OCI-LY7 (cell line): ENCODE measurements at regions not wholly inside any gene's neighbourhood (a gene's known extent, or its start where the extent isn't known, plus 50 kb on each side); places are given as distances from the start of the nearest gene placed in this dataset.

ENCODE experiments used
- BruUV-seq: library from RNA; stranded (reverse); fragments of 400-500 nt; replicated peaks from 2 replicates; lab custom pipeline; 2021; lab: Mats Ljungman, UMichigan
- CTCF ChIA-PET: fragments of 300-600 bp; sonication (Branson Sonifier 250); formaldehyde crosslinking; loops from one replicate; lab custom pipeline; 2022; ENCODE audit warnings: antibody characterized with exemption; ENCODE audit not compliant: unreplicated experiment; lab: Charles Lee
- POLR2A ChIA-PET: fragments of 300-600 bp; sonication (Branson Sonifier 250); formaldehyde crosslinking; loops from one replicate; lab custom pipeline; 2022; ENCODE audit warnings: antibody characterized with exemption; lab: Charles Lee
- DNase-seq: peaks from one replicate; pipeline ENCODE4 v3.0.0-alpha.2; 2015; ENCODE audit warnings: low spot score
- H2AFZ ChIP-seq: fragments of 200-600 bp; sonication (generic), shearing (Covaris generic); 2 replicates; pipeline ENCODE4 v1.6.1; 2014; ENCODE audit warnings: mild to moderate bottlenecking, antibody characterized with exemption, low read length, moderate library complexity
- H3K27ac ChIP-seq: fragments of 200-600 bp; sonication (generic); 2 replicates; pipeline ENCODE4 v1.5.1; 2014; ENCODE audit warnings: mixed run types, low read depth, mild to moderate bottlenecking, moderate library complexity, low read length, inconsistent platforms; ENCODE audit not compliant: poor library complexity, severe bottlenecking
- H3K36me3 ChIP-seq: fragments of 200-600 bp; sonication (generic); 2 replicates; pipeline ENCODE4 v1.6.1; 2014; ENCODE audit warnings: mild to moderate bottlenecking, antibody characterized with exemption, low read length, moderate library complexity, mixed read lengths; ENCODE audit not compliant: insufficient read depth
- H3K4me1 ChIP-seq: fragments of 200-600 bp; sonication (generic); 2 replicates; pipeline ENCODE4 v1.5.1; 2014; ENCODE audit warnings: mild to moderate bottlenecking, low read length; ENCODE audit not compliant: insufficient read depth, poor library complexity, severe bottlenecking
- H3K4me2 ChIP-seq: fragments of 200-600 bp; sonication (generic); 2 replicates; pipeline ENCODE4 v1.6.1; 2014; ENCODE audit warnings: mild to moderate bottlenecking, low read length
- H3K4me3 ChIP-seq: fragments of 200-600 bp; sonication (generic); 2 replicates; pipeline ENCODE4 v1.5.1; 2014; ENCODE audit warnings: mild to moderate bottlenecking, low read depth, low read length; ENCODE audit not compliant: poor library complexity, severe bottlenecking
- H3K79me2 ChIP-seq: fragments of 200-600 bp; sonication (generic); 2 replicates; pipeline ENCODE4 v1.6.1; 2016; ENCODE audit warnings: low read depth, mild to moderate bottlenecking, low read length, moderate library complexity, mixed read lengths; ENCODE audit not compliant: insufficient read depth
- H3K9me2 ChIP-seq: fragments of 200-600 bp; sonication (generic); 2 replicates; pipeline ENCODE4 v1.6.1; 2016; ENCODE audit warnings: mild to moderate bottlenecking, low read length, mixed read lengths; ENCODE audit not compliant: insufficient read depth
- H3K9me3 ChIP-seq: fragments of 200-600 bp; sonication (generic); 2 replicates; pipeline ENCODE4 v1.6.1; 2014; ENCODE audit warnings: mild to moderate bottlenecking, mixed run types, low read length, mixed read lengths
- H4K20me1 ChIP-seq: fragments of 200-600 bp; sonication (generic); 2 replicates; pipeline ENCODE4 v1.6.1; 2014; ENCODE audit warnings: mild to moderate bottlenecking, antibody characterized with exemption, low read length, moderate library complexity, mixed read lengths; ENCODE audit not compliant: insufficient read depth
- CTCF ChIP-seq: fragments of 200-600 bp; sonication (generic); conservative IDR thresholded peaks from 2 replicates; pipeline ENCODE4 v1.5.1; 2014; ENCODE audit warnings: mild to moderate bottlenecking, antibody characterized with exemption, low read length, moderate library complexity, mixed read lengths
- EZH2phosphoT487 ChIP-seq: fragments of 200-600 bp; sonication (generic); IDR thresholded peaks from 2 replicates; pipeline ENCODE4 v1.6.1; 2018; ENCODE audit warnings: low read depth, borderline replicate concordance, mild to moderate bottlenecking, mixed run types, antibody characterized with exemption, low read length, moderate library complexity, mixed read lengths
- intact Hi-C: fragments of 100-400 bp; cut with micrococcal nuclease; formaldehyde crosslinking; loops from one replicate; pipeline ENCODE4 v1.10.0; 2022; ENCODE audit not compliant: unreplicated experiment

GRCh38 chr3:83230376-83230775 lies 1468.9 kb upstream of the GBE1 start:
- no peak overlapping the region for H3K4me3 ChIP-seq
- no TSS peak for BruUV-seq
- peaks cover 4% of the 10 kb centered on the region; the same call in 1 of the 2 replicates for H3K9me2 ChIP-seq
- ChIA-PET POLR2A (no interaction called here), CTCF (no interaction called here)
- no peak for DNase-seq
- H3K4me1 ChIP-seq, result peaks cover 5% of the 10 kb centered on the region
- no peaks in the 10 kb centered on the region for H3K79me2 ChIP-seq
- TF ChIP-seq EZH2phosphoT487 (no peak), CTCF (no peak)
- peak overlapping the region; percentile 99; the same call in 1 of the 2 replicates for H2AFZ ChIP-seq
- intact Hi-C loops, result no loop called here
- no peak overlapping the region for H3K27ac ChIP-seq
- H3K9me3 ChIP-seq, result 0 out of 2 replicates have a peak, but pooled peaks cover 4% of the 10 kb centered on the region
- H4K20me1 ChIP-seq, result no peaks in the 10 kb centered on the region
- H3K4me2 ChIP-seq, result peak overlapping the region; percentile 46; the same call in 1 of the 2 replicates
- H3K36me3 ChIP-seq, result no peaks in the 10 kb centered on the region

GRCh38 chr3:83226751-83227150 lies 1465.3 kb upstream of the GBE1 start:
- 0 out of 2 replicates have a peak, but pooled peaks cover 4% of the 10 kb centered on the region for H3K9me3 ChIP-seq
- no peak for TF ChIP-seq EZH2phosphoT487
- TF ChIP-seq CTCF, result no peak
- no peaks in the 10 kb centered on the region for H4K20me1 ChIP-seq
- H3K9me2 ChIP-seq, result peaks cover 4% of the 10 kb centered on the region; the same call in 1 of the 2 replicates
- no peak overlapping the region for H2AFZ ChIP-seq
- no peak overlapping the region for H3K4me3 ChIP-seq
- POLR2A ChIA-PET, result no interaction called here
- H3K4me2 ChIP-seq, result no peak overlapping the region
- BruUV-seq, result no TSS peak
- H3K4me1 ChIP-seq, result peaks cover 5% of the 10 kb centered on the region
- no peak overlapping the region for H3K27ac ChIP-seq
- intact Hi-C loops, result no loop called here
- CTCF ChIA-PET, result no interaction called here
- no peaks in the 10 kb centered on the region for H3K36me3 ChIP-seq
- DNase-seq, result no peak
- H3K79me2 ChIP-seq, result no peaks in the 10 kb centered on the region

- Histone ChIP-seq H3K9me3 (no peaks in the 10 kb centered on the region), H3K9me2 (no peaks in the 10 kb centered on the region), H3K79me2 (no peaks in the 10 kb centered on the region), H3K4me2 (no peak overlapping the region), H3K27ac (no peak overlapping the region), H3K4me1 (no peaks in the 10 kb centered on the region), H4K20me1 (no peaks in the 10 kb centered on the region), H2AFZ (peak overlapping the region; percentile 53; the same call in 1 of the 2 replicates), H3K36me3 (no peaks in the 10 kb centered on the region), H3K4me3 (no peak overlapping the region)
- no TSS peak for BruUV-seq
- intact Hi-C loops, result no loop called here
- CTCF ChIA-PET, result no interaction called here
- DNase-seq, result no peak
- TF ChIP-seq EZH2phosphoT487, result no peak
- no peak for TF ChIP-seq CTCF
- POLR2A ChIA-PET, result no interaction called here
These were observed 1462.8 kb upstream of the GBE1 start for GRCh38 chr3:83224101-83224868.
